Activated naive CD8-positive, alpha-beta T cell treated with anti-CD3 and anti-CD28 coated beads, Interleukin-2, amount 50 U/mL, for 24 hours (primary cell): ENCODE measurements at regions not wholly inside any gene's neighbourhood (a gene's known extent, or its start where the extent isn't known, plus 50 kb on each side); places are given as distances from the start of the nearest gene placed in this dataset.

Source experiments
- ATAC-seq: fragments of 150-1000 bp; cut with Tn5 transposase; one replicate; pipeline ENCODE4 v1.10.0; 2021
- DNase-seq: peaks from one replicate; pipeline ENCODE4 v3.0.0; 2021
- H3K27ac Mint-ChIP-seq: one replicate; pipeline ENCODE4 v1.8.0; 2021; ENCODE audit warnings: mild to moderate bottlenecking, mixed read lengths
- H3K27me3 Mint-ChIP-seq: one replicate; pipeline ENCODE4 v1.8.0; 2021; ENCODE audit warnings: mixed read lengths
- H3K36me3 Mint-ChIP-seq: one replicate; pipeline ENCODE4 v1.8.0; 2021; ENCODE audit warnings: low read depth, mixed read lengths
- H3K4me1 Mint-ChIP-seq: one replicate; pipeline ENCODE4 v1.8.0; 2021; ENCODE audit warnings: mixed read lengths
- H3K4me3 Mint-ChIP-seq: one replicate; pipeline ENCODE4 v1.8.0; 2021; ENCODE audit warnings: mild to moderate bottlenecking, moderate library complexity, mixed read lengths
- H3K9me3 Mint-ChIP-seq: one replicate; pipeline ENCODE4 v1.8.0; 2021; ENCODE audit warnings: mixed read lengths

- peaks cover 3% of the 10 kb centered on the region for H3K27me3 Mint-ChIP-seq
- H3K9me3 Mint-ChIP-seq: peaks cover 11% of the 10 kb centered on the region
- ATAC-seq: no peak
- H3K4me3 Mint-ChIP-seq: no peak overlapping the region
- no peak for DNase-seq
- no peaks in the 10 kb centered on the region for H3K4me1 Mint-ChIP-seq
- no peaks in the 10 kb centered on the region for H3K36me3 Mint-ChIP-seq
- no peak overlapping the region for H3K27ac Mint-ChIP-seq
Observed at GRCh38 chr22:47633111-47633510, 870.7 kb downstream of the TBC1D22A start.

GRCh38 chr22:47632701-47633100 lies 870.3 kb downstream of the TBC1D22A start:
- Mint-ChIP-seq H3K27me3 (peaks cover 3% of the 10 kb centered on the region), H3K9me3 (peaks cover 7% of the 10 kb centered on the region), H3K36me3 (no peaks in the 10 kb centered on the region), H3K4me1 (no peaks in the 10 kb centered on the region), H3K4me3 (no peak overlapping the region), H3K27ac (no peak overlapping the region)
- ATAC-seq (no peak), DNase-seq (no peak)

DNA sequence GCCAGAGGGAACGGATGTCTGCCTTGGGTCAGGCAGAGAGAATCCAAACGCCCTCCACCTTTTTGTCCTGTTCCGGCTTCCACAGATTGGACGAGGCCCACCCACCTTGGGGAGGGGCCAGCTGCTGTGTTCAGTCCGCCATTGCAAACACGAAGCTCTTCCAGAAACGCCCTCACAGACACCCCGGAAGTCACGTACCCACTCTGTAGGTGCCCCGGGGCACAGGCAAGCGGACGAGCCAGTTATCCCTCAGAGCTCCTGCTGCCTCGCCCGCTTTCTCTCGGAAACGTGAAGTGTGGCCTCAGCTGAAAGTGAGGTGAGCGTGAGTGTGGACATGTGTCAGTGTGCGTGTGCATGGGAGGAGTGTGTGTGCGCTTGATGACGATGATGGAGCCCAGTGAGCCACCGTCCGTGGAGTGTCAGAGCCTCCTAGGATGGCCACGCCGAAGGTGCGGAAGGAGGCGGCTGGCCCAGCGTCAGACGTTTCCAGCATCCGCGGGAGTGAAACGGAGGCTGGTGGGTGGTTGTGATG lies 869.2 kb downstream of the TBC1D22A start:
- H3K36me3 Mint-ChIP-seq: no peaks in the 10 kb centered on the region
- H3K4me3 Mint-ChIP-seq: no peak overlapping the region
- no peak for ATAC-seq
- H3K9me3 Mint-ChIP-seq: peaks cover 3% of the 10 kb centered on the region
- no peaks in the 10 kb centered on the region for H3K27me3 Mint-ChIP-seq
- no peak overlapping the region for H3K27ac Mint-ChIP-seq
- no peak for DNase-seq
- no peaks in the 10 kb centered on the region for H3K4me1 Mint-ChIP-seq

DNA sequence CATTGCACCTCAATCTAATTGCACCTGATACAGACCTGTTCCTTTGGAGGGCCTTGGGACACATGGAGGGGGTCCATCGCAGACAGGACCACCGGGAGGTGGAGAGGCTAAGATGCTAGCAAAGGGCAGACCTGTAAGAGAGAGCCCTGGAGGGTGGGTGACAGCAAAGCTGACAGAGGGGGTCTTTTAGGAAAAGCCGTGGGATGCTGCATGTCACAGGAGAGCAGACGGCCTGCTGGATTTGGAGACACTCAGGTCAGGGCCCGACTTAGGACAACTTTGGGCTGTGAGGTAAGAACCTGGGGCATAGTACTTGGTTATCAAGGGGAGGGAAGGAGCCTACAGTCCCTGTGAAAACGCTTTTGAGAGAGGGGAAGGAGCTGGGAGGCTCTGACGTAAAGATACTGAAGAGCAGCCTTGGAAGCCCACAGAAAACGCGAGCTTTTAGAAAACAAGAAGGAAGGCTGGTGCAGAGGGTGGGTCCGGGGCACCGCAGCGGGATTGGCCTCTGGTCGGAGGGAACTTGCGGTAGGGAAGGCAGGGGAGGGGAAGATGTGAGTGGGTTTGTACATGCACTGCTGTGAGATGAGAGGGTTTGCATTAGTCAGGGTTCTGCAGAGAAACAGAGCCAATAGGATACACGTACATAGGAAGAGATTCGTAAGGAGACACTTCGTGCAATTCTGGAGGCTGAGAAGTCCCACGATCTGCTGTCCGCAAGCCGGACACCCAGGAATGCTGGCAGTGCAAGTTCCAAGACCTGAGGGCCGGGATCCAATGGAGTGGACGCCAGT lies 868.5 kb downstream of the TBC1D22A start:
- H3K4me1 Mint-ChIP-seq: no peaks in the 10 kb centered on the region

DNA sequence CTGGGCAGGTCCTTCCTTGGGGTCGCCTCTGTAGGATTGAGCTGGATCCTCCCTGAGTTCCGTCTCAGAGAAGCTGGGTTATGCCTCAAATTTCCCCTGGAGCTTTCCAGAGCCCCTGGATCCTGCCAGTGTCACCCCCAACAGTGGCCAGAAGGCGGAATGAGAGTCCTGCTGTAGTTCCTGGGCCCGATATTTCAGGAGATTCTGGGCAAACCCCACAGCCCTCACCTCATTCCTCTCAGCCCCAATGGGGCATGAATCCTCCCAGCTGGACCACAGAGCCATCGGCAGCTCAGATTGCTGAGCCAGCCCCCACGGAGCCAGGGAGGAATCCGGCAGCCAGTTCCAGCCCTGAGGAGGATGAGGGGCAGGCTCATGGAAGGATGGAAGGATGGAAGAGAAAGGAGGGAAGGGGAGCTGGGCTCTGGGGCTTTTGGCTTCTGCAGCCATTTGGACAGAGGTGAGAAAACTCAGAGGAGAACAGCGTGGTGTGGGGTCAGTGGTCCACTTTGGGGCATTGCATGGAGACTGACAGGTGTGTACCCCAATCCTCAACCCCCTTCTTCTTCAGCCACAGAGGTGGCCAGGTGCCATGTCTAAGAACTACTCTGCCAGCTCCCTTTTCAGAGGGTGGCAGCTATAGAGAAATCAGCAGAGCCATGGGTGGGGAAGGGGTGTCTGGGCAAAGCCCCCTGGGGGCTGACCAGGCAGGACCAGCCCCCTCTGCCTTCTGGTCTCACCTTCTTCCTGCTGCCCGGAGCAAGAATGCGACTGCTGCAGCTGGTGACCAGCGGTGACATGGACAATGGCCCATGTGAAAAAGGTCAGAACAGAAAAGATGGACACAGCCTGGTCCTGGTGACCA lies 867.6 kb downstream of the TBC1D22A start:
- ATAC-seq: no peak

More for the DNA sequence above, 868.5 kb downstream of the TBC1D22A start:
- peaks cover 3% of the 10 kb centered on the region for H3K9me3 Mint-ChIP-seq
- no peak for ATAC-seq
- H3K27me3 Mint-ChIP-seq: no peaks in the 10 kb centered on the region
- no peaks in the 10 kb centered on the region for H3K36me3 Mint-ChIP-seq
- no peak overlapping the region for H3K27ac Mint-ChIP-seq
- H3K4me3 Mint-ChIP-seq: no peak overlapping the region
- no peak for DNase-seq

DNA sequence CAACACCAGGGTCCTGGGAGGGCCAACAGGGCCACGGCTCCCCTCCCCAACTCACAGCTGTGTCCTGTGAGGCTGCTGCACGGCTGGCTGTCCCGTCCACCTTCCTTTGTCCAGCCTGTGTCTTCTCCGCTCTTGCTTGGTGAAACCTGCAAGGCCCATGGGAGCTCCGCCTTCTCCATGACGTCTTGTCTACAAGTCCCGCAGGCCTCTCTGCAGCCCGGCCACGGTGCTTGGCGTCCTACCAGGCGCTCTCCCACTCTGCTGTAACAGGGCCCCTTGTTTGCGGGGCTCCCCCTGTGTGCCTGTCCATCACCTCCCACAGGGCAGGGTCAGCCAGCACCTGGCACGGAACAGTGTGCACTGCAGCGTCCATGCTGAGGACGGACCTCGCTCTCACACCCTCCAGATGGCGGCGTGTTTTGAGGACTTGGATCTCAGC lies 866.8 kb downstream of the TBC1D22A start:
- H3K9me3 Mint-ChIP-seq: peaks cover 3% of the 10 kb centered on the region
- DNase-seq (no peak), ATAC-seq (no peak)
- H3K4me3 Mint-ChIP-seq: no peak overlapping the region
- no peaks in the 10 kb centered on the region for H3K27me3 Mint-ChIP-seq
- no peaks in the 10 kb centered on the region for H3K4me1 Mint-ChIP-seq
- no peak overlapping the region for H3K27ac Mint-ChIP-seq
- no peaks in the 10 kb centered on the region for H3K36me3 Mint-ChIP-seq

More for the DNA sequence above, 867.6 kb downstream of the TBC1D22A start:
- Mint-ChIP-seq H3K4me1 (no peaks in the 10 kb centered on the region), H3K27ac (no peak overlapping the region), H3K9me3 (peaks cover 3% of the 10 kb centered on the region), H3K27me3 (no peaks in the 10 kb centered on the region), H3K36me3 (no peaks in the 10 kb centered on the region), H3K4me3 (no peak overlapping the region)
- no peak for DNase-seq

DNA sequence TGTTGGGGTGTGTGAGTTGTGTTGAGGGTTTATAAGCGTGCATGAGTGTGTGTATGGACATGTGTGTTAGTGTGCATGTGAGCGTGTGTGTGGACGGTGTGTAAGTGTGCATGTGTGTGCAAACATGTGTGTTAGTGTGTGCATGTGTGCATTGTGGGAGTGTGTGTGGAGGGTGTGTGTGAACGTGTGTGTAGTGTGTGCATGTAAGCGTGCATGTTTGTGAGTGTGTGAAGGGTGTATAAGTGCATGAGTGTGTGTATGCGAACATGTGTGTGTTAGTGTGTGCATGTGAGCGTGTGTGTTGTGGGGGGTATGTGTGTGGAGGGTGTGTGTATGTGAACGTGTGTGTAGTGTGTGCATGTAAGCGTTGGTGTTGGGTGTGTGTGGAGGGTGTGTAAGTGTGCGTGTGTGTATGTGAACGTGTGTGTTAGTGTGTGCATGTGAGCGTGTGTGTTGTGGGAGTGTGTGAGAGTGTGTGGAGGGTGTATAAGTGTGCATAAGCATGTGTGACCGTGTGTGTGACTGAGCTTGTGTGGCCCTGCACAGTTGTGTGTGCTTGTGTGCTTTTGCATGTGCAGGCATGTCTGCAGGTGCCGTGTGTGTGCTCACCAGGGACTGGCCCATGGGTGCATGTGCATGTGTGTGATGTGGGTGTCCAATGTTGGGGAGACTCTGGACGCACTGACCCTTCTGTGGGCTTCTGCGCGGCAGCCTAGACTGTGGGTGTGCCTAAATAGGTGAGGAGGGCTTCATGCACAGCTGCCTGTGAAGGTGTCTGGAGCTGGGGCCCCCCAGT lies 866.2 kb downstream of the TBC1D22A start:
- no peaks in the 10 kb centered on the region for H3K36me3 Mint-ChIP-seq
- no peaks in the 10 kb centered on the region for H3K27me3 Mint-ChIP-seq
- no peak overlapping the region for H3K27ac Mint-ChIP-seq
- H3K9me3 Mint-ChIP-seq: peaks cover 3% of the 10 kb centered on the region
- no peak overlapping the region for H3K4me3 Mint-ChIP-seq
- DNase-seq: no peak
- H3K4me1 Mint-ChIP-seq: no peaks in the 10 kb centered on the region
- no peak for ATAC-seq

GRCh38 chr22:47627556-47628253 lies 865.3 kb downstream of the TBC1D22A start:
- Mint-ChIP-seq H3K27me3 (no peaks in the 10 kb centered on the region), H3K9me3 (no peaks in the 10 kb centered on the region), H3K4me1 (no peaks in the 10 kb centered on the region), H3K4me3 (no peak overlapping the region), H3K36me3 (no peaks in the 10 kb centered on the region), H3K27ac (no peak overlapping the region)
- DNase-seq (no peak), ATAC-seq (no peak)

GRCh38 chr22:47626428-47627390 lies 864.3 kb downstream of the TBC1D22A start:
- Mint-ChIP-seq H3K9me3 (no peaks in the 10 kb centered on the region), H3K36me3 (no peaks in the 10 kb centered on the region), H3K4me3 (no peak overlapping the region)

DNA sequence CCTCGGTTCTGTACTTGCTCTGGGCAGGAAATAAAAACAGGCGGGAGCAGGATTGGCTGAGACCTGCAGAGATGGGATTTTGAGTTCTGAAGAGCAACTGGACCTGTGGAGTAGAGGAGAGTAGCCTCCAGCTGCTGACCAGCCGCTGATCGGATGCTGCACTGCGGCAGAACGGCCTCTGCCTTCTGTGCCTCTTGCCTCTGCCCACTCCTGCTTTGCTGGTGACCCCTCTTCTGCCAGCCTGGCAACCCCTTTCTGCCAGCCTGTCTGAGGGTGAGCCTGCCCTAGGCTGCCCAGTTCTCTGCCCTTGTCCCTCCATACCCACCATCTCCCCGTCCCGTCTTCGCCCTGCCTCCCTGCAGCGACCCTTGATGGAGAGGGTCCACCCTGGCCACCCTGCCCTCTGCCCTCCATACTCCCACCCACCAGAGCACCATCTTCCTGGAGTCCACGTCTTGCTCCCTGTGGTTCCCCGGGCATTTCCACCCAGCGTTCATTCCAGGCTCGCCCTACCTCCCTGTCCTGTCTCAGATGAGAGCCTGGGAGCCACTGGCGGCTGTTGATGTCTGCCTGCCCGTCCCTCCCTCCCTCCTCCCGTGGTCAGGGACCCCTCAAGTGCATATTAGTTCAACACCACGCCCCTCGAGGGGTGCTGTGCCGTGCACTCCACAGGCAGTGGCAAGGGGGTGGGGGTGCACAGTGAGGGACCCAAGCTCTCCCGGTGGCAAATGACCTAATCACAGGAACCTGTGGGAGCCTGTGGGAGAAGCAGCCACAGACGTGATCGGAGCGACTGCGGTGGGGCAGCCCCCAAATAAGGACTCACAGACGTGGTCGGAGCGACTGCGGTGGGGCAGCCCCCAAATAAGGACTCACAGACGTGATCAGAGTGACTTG lies 863.3 kb downstream of the TBC1D22A start:
- ATAC-seq (no peak), DNase-seq (no peak)
- Mint-ChIP-seq H3K36me3 (no peaks in the 10 kb centered on the region), H3K27me3 (no peaks in the 10 kb centered on the region), H3K4me3 (no peak overlapping the region), H3K9me3 (no peaks in the 10 kb centered on the region), H3K4me1 (no peaks in the 10 kb centered on the region), H3K27ac (no peak overlapping the region)

More at GRCh38 chr22:47626428-47627390, 864.3 kb downstream of the TBC1D22A start:
- Mint-ChIP-seq H3K27me3 (no peaks in the 10 kb centered on the region), H3K4me1 (no peaks in the 10 kb centered on the region), H3K27ac (no peak overlapping the region)
- no peak for ATAC-seq
- no peak for DNase-seq

DNA sequence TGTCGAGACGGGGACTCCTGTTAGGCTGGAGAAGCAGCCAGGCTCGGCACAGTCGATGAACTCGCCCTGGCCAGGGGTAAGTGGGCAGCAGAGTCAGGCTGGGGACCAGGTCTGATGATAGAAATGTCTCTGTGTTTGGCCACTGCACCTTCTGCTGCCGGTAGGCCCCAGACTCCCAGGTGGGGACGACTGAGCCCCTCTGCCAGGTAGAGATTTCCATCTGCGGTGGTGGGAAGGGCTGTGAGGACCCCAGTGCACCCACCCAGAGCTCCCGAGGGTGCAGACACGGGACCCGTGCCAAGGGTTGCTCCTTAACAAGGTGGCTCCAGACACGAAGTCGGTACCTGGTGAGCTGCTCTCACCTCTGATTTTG lies 862.5 kb downstream of the TBC1D22A start:
- Mint-ChIP-seq H3K4me1 (no peaks in the 10 kb centered on the region), H3K36me3 (no peaks in the 10 kb centered on the region), H3K27me3 (no peaks in the 10 kb centered on the region), H3K27ac (no peak overlapping the region), H3K4me3 (no peak overlapping the region), H3K9me3 (no peaks in the 10 kb centered on the region)
- ATAC-seq: no peak
- no peak for DNase-seq

- no peak overlapping the region for H3K4me3 Mint-ChIP-seq
- no peaks in the 10 kb centered on the region for H3K27me3 Mint-ChIP-seq
- H3K27ac Mint-ChIP-seq: no peak overlapping the region
- ATAC-seq (no peak), DNase-seq (no peak)
- no peaks in the 10 kb centered on the region for H3K9me3 Mint-ChIP-seq
- H3K4me1 Mint-ChIP-seq: no peaks in the 10 kb centered on the region
- H3K36me3 Mint-ChIP-seq: no peaks in the 10 kb centered on the region
Observed at GRCh38 chr22:47624252-47625012, 862.0 kb downstream of the TBC1D22A start.
